ENCODE measurements at regions not wholly inside any gene's neighbourhood (a gene's known extent, or its start where the extent isn't known, plus 50 kb on each side); places are given as distances from the start of the nearest gene placed in this dataset.
"Not testable (repeated sequence)": the region's sequence is repeated elsewhere in the genome, so short reads cannot be mapped to it uniquely, and the experiment has no call there.

DNA sequence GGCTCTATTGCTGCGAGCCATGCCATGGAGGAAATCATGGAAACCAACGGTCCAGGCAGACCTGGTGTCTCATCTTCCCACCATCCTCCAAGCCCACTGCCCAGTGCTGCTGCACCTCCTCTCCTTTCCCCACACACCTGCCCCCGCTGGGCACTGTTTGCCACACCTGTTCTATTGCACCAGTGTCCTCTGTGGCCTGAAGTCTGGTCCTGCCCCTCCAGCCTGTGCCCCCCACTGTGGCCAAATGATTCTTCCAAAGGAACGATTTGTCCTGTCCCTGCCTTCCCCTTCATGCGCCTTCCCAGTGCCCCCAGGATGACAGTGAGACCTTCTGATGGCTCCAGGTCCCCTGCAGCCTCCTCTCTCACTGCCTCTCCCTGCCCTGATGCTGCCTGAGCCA is 101.9 kb upstream of the TWIST2 start:
- DNase-seq (ENCODE audit: low read depth) = no peak

DNA sequence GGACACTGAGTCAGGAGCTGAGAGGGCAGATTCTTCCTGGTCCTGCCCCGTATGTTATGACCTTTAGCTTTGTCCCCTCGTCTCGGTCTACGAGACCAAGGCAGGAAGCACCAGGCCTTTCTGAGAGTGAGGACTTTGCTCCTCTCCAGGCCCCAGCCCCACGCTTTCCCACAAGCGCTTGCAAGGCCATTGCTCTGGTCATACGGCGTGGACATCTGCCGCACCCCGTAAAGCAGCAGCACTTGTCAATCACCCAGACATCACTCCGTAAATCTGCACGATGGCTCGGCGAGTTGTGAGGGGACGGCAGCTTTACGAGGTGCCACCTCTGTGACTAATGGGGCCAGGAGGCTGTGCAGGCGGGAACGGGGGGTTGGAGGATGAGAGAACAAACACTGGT is 100.8 kb upstream of the TWIST2 start:
- no peak for DNase-seq (ENCODE audit: low read depth)

- DNase-seq (ENCODE audit: low read depth) = no peak
Observed at GRCh38 chr2:238747557-238747956, 100.3 kb upstream of the TWIST2 start.

DNA sequence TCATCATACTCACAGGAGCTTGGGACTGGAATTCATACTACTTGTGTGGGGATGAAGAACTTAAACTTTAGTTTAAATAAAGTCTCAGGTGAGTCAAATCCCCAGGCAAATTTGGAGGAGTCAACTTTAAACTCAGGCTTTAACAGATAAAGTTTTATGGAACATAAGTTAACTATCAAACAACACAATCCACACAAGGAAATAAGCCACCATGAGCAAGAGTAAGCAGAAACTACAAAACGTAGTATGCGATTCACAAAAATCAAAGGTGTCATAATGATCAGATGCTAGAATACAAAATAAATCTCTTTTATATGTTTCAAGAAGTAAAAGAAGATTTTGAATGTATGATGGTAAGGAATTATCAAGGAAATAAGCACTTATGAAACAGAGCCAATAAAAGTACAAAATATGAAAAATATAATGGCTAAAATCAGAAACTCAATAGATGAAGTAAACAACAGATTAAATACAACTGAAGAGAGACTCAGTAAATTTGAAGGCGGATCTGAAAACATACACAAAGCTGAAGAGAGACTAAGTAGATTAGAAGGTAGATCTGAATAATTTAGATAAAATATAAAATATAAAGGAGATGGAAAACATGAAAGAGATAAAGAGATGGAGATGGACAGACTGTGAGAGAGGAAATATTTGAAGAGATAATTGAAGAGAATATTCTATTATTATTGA is 97.5 kb upstream of the TWIST2 start:
- no peak for DNase-seq (ENCODE audit: low read depth)

DNA sequence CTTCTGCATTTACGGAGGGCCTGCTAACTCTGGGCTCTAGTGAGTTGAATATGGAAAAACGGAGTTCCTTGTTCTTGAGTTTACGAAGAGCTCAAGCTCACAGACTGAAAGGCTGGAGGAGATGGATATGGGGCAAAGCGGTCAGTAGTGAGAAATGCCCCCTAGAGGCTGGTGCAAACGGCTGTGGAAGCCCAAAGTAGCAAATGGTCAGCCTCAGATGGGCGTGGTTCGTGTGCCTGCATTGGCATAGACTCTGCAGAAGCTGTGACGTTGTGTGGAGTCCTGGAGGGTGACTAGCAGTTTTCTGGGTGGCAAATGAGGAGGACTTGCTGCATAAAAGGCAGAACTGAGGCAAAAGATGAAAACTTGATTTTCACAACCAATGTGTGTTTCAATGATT is 93.6 kb upstream of the TWIST2 start:
- no peak for DNase-seq (ENCODE audit: low read depth)

- peak; percentile 4 for DNase-seq (ENCODE audit: low read depth)
Observed at GRCh38 chr2:238761868-238762267, 86.0 kb upstream of the TWIST2 start.

GRCh38 chr2:238763471-238763995 is 84.4 kb upstream of the TWIST2 start:
- no peak for DNase-seq (ENCODE audit: low read depth)

DNA sequence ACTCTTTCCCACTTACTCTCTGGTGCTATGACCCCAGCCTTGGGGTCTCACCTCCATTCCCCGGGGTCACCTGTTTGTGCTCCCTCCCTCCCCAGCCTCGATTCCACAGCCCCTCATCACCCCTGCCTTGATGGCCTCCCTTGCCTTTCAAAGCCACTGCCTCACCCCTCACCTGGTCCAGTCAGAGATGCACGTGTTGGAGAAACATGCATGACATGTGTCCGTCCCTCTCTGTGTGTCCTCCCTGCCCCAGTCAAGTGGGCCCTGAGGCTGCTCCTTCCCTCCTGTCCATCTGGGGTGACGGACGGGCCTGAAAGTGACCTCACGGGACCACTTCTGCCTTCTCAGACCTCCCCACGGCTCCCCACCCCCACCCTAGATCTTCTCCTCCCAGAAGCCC is 82.3 kb upstream of the TWIST2 start:
- no peak for DNase-seq (ENCODE audit: low read depth)

DNA sequence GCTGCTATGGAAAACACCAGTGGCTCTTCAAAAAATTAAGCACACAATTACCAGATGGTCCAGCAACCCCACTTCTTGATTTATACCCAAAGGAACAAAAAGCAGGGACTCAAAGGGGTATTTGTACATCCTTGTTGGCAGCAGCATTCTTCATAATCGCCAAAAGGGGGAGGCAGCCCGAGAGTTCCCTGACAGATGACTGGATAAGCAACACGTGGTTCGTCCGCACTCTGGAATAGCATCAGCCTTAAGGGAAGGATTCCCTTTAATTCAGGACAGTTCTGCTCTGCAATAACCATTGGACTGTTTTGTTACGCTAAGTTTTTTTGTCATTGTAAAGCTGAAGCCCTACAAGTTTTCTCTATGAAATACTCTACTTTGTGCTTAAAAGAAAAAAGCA is 76.7 kb upstream of the TWIST2 start:
- no peak for DNase-seq (ENCODE audit: low read depth)

GRCh38 chr2:238771639-238772038 is 76.2 kb upstream of the TWIST2 start:
- DNase-seq (ENCODE audit: low read depth) = no peak

DNA sequence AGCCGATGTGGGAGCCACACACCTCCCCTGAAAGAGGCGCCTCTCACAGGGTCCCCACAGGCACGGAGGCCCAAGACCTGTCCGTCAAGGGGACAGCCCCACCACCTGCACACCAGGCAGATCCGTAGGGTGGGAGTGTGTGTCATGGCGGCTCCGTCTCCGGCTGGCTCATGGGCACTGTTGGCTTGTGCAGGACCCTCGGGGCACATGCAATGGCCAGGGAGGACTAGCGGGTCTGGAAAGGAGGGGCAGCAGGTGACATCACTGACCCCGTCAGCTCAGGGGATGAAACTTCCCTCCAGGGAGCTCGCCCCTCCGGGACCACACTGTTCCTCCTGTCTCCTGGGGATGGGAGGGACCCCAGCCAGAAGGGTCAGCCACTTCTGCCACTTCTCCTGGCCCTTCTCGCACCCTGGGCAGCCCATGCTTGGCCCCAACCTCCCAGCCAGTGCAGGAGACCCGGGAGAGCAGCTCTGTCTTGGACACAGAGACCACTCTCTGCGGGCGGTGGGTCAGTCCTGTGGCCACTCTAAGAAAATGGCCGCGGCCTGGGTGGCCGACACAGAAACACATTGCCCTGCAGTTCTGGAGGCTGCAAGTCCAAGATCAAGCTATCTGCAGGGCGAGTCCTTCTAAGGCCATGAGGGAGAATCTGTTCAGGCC is 75.1 kb upstream of the TWIST2 start:
- DNase-seq (ENCODE audit: low read depth) = no peak

DNA sequence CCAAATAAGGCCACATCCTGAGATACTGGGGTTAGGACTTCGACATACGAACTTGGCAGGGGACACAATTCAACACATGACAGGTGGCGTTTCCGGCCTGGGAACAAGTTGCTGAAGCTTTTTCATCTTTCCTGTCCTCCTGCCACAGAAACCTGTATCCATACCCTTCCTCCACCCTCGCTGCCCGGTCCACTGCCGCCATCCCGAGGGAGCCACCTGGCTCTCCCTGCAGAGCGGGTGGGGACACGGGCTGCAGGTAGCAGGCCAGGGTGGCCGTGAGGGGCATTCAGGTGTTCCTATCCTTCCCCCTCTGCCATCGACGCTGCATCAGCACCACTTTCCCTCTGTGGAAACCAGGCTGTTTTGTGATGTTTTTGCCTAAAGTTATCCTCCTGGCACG is 74.4 kb upstream of the TWIST2 start:
- DNase-seq (ENCODE audit: low read depth) = no peak

- no peak for DNase-seq (ENCODE audit: low read depth)
Observed at GRCh38 chr2:238774071-238774470, 73.8 kb upstream of the TWIST2 start.

GRCh38 chr2:238774980-238775509 is 72.8 kb upstream of the TWIST2 start:
- no peak for DNase-seq (ENCODE audit: low read depth)

- DNase-seq (ENCODE audit: low read depth) = no peak
Observed at GRCh38 chr2:238775591-238775990, 72.3 kb upstream of the TWIST2 start.

DNA sequence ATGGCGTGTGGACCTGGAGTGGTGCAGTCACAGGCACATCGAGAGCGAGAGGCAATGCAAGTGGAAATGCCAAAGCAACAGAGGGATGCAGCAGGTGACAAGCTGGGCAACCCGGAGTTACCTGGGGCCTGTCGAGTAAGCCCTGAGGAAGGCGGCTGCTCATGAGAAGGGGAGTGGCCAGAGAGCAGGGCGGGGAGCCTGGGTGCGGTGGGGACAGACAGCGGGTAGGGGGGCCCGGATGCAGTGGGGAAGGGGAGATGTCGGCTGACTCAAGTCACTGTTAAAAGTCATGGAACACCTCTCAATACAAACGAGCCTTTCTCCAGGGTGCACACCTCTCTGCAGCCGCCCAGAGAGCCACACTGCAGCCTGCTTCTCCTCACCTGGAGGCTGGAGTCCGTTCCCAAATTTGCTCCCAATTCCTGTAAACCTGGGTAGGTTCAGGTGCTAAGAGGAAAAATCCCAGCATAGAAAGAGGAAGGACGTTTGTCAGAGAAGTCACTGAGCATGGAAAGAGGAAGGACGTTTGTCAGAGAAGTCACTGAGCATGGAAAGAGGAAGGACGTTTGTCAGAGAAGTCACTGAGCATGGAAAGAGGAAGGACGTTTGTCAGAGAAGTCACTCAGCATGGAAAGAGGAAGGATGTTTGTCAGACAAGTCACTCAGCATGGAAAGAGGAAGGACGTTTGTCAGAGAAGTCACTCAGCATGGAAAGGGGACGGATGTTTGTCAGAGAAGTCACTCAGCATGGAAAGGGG is 71.7 kb upstream of the TWIST2 start:
- DNase-seq (ENCODE audit: low read depth) = no peak

DNA sequence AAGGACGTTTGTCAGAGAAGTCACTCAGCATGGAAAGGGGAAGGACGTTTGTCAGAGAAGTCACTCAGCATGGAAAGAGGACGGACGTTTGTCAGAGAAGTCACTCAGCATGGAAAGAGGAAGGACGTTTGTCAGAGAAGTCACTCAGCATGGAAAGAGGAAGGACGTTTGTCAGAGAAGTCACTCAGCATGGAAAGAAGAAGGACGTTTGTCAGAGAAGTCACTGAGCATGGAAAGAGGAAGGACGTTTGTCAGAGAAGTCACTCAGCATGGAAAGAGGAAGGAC is 71.2 kb upstream of the TWIST2 start:
- DNase-seq (ENCODE audit: low read depth) = not testable (repeated sequence)

DNA sequence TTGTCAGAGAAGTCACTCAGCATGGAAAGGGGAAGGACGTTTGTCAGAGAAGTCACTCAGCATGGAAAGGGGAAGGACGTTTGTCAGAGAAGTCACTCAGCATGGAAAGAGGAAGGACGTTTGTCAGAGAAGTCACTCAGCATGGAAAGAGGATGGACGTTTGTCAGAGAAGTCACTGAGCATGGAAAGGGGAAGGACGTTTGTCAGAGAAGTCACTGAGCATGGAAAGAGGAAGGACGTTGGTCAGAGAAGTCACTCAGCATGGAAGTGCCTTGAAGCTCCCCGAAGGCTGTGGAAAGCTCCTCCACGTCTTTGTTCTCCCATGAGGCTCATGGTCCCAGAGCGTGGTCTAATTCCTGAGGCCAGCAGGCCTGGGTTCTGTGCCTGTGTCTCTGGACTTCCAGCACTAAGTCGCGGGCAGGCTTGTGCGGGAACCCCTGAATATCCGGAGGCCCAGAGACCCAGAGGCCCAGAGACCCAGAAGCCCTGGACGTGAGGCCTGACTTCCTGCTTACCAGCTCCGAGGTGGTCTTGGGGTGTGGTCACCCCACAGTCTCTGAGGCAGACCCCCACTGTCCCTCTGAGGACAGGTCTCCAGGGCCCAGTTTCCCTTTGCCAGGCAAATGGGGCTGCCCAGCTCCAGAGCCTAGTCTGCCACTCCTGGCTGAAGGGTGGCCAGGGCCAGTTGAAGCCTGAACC is 70.4 kb upstream of the TWIST2 start:
- no peak for DNase-seq (ENCODE audit: low read depth)

DNA sequence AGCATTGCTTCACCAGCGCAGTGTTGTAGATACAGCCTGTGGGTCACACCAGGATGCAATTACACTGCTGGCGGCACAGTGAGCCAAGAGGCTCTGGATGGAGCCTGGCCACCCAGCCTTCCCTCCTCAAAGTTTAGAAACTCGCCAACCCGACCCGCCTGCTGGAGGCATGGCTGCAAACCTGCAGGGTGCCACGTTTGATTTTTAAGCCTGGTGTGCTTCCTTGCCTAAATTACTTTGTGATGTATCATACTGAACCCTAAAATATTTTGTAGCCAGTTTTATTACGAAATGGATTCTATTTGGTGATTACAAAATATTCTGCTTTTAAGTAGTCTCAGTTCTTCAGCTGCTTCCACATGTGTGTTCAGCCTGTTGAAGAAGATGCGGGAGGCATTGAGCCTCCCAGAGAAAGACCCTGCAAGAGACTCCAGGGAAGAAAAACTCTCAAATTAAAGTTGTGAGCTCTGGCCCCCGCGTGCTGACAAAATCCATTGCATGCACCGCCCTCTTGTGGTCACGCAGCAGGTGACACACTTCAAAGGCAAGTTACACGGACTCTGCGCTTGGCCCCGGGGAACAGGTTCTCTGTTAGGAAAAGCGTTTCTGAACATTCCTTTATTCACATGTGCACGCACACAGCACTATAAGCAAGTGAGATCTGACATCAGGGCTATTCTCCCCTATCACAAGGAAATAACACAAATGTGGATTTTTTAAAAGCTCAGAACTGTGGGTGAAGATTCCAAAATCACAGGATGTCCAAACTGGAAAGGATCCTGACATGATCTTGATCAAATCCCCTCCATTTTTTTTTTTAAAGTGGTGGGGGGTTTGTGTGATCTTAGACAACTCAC is 63.0 kb upstream of the TWIST2 start:
- peak; percentile 44 for DNase-seq (ENCODE audit: low read depth)

DNA sequence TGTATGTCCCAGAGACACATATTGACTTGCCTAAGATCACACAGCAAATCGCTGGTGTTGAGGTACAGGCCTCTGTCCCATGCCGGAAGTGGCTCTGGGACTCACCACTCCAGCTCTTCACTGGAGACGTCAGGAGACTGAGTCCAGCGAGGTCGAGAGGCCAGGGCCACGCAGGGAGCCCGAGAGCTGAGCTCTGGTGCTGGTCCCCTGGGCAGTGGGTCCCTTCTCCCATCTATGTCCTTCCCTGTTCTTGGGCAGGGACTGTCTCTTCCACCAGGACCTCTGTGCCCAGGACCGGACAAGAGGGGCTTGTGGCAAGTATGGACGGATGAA is 62.4 kb upstream of the TWIST2 start:
- DNase-seq (ENCODE audit: low read depth) = no peak

- no peak for DNase-seq (ENCODE audit: low read depth)
Observed at GRCh38 chr2:238786379-238786778, 61.5 kb upstream of the TWIST2 start.
